DMS53 treated with DMSO at 0.1 percent for 48 hours (cell line): ENCODE measurements at regions not wholly inside any gene's neighbourhood (a gene's known extent, or its start where the extent isn't known, plus 50 kb on each side); places are given as distances from the start of the nearest gene placed in this dataset.
"Not testable (repeated sequence)": the region's sequence is repeated elsewhere in the genome, so short reads cannot be mapped to it uniquely, and the experiment has no call there.

ENCODE experiments used
- DNase-seq: peaks from one replicate; lab custom pipeline; 2025; ENCODE audit not compliant: unreplicated experiment; lab: John Stamatoyannopoulos, UW

DNA sequence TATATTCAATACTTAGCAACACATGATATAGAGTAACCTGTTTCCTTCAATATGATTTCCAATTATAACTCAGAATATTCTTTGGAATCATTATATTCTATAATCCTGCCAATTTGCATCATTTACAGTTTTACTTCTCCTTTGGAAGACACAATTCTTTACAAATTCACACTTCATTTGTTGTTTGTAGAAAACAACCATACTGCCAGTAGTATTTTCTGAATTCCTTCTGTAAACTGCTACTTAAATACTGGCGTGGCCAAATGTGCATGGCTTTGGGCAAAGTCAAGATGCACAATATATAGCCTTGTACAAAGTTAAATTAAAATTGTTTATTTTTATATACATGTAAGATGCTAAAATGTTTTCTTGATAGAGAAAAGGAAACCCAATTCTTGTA lies 687.1 kb upstream of the NEGR1 start:
- no peak for DNase-seq

- DNase-seq, result no peak
Observed at GRCh38 chr1:72954943-72955342, 672.6 kb upstream of the NEGR1 start.

GRCh38 chr1:72950900-72951299 lies 668.6 kb upstream of the NEGR1 start:
- not testable (repeated sequence) for DNase-seq

GRCh38 chr1:72946903-72947499 lies 664.7 kb upstream of the NEGR1 start:
- no peak for DNase-seq

DNA sequence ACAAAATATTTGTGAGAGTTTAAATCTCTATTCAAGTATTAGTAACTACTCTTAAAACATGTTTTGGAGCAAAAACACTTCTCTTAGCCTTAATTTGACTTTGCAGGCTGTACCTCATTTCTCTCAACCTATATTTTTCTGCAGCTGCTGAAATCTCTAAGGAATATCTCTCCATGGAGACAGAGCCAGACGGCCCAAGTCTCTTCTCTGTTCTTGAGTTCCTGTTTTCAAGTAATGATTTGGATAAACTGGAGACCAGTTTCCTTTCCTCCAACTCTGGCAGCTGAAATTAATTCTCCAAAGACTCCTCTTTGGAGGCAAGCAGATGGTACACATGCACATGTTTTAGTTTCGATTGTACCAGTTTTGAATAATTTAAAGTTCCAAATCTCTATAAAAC lies 659.7 kb upstream of the NEGR1 start:
- no peak for DNase-seq

DNA sequence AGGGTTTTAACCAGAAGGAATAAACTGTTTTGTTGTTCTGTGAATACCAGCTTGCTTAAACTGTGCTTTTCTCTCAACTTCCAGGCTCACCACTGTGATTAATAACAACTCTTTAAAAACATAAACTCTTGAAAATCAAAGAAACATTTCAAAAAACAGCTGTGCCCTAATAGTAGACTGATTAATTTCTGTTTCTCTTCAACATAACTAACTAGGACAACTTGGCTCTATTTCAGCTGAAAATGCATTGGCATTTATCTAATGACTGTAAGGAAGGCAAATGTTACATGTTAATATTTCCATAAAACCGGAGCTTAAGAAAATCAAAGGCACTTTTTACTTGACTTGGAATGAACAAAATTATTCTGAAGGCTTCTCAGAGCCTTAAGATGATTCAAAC lies 656.1 kb upstream of the NEGR1 start:
- no peak for DNase-seq

GRCh38 chr1:72937905-72938304 lies 655.6 kb upstream of the NEGR1 start:
- DNase-seq, result no peak

DNA sequence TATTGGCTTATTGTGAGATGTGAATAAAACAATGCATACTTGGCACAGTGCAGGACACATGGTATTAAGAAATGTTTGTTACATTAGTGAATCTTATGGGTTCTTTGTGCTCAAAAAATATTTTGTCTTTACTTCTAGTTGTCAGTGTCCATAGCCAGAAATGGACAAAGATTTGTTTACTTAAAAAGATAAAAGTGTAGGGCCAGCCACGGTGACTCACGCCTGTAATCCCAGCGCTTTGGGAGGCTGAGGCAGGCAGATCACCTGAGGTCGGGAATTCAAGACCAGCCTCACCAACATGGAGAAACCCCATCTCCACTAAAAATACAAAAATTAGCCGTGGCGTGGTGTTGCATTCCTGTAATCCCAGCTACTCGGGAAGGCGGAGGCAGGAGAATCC lies 654.6 kb upstream of the NEGR1 start:
- no peak for DNase-seq

DNA sequence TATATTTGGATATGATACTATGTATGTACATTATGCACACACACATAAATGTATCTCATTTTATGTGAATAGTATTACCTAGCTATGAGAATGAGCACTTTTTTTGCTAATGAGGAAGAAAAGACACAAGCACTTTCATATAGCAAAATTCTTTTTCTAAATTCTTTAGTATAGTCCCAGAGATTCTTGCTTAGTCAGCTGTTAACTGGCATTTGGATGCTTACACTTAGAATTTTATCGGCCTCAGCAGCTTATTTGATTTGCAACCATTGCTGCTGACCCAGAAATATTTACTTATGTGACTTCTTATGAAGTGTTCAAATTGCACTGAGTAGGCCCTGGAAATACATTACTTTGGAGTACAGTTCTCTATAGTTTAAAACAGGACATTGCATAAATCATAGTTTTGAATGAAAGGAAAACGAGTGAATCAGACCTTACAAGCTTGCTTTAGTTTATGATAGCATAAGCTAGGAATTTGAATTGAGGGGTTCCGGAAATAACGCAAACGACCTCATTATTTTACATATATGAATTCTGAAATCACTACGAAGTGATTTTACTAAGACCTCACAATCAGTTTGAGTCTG lies 653.9 kb upstream of the NEGR1 start:
- no peak for DNase-seq

DNA sequence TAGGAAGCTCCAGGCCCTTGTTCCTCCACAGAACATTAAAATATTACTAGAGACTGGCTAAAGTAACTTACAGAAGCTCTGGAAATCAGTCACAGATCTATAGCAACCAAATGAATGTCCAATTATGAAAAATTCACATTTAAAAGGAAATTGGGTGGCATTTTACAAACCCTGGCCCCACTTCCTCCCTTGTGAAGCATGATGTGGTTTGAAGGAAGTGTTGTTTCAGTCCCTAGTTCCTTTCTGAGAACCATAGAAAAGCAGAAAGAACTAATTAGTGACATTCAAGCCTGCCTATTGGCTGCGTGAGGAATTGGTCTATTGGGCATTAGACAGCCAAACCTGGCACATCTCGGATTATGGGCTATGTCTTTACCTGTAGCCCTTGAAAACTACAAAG lies 649.7 kb upstream of the NEGR1 start:
- DNase-seq, result no peak

DNA sequence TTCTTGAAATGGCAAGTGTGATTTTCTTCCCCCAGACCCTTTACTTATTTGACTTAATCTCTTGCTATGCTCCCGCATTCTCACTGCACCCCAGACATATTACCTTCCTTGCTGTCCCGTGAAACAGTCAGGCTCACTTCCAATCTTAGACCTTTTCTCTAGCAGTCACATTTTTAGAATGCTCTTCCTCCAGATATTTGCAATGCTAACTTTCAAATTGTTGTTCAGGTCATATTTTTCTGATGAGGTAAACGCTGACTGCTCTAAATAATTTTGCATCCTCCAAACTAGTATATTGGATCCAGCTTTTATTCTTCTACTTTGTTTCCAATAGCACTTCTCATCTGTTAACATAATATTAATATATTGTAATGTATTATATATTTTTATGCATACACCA lies 648.2 kb upstream of the NEGR1 start:
- DNase-seq, result no peak

DNA sequence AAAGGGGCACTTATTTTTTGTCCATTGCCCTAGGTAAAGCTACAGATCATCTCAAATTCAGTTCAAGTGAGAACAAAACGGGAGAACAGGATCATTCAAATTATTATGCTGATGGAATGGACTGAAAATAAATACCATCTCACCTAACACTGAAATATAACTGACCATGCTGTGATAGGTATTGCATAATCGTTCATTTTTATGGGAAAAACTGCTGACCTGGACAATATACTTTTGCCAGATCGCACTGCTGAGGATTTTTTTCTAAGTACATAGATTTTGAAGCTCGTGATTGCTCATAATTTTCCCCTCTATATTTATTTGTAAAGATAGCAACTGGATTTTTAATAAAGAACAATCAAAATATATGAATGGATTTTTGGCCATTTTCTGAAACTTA lies 636.6 kb upstream of the NEGR1 start:
- DNase-seq, result no peak

GRCh38 chr1:72917920-72918319 lies 635.6 kb upstream of the NEGR1 start:
- DNase-seq, result no peak

DNA sequence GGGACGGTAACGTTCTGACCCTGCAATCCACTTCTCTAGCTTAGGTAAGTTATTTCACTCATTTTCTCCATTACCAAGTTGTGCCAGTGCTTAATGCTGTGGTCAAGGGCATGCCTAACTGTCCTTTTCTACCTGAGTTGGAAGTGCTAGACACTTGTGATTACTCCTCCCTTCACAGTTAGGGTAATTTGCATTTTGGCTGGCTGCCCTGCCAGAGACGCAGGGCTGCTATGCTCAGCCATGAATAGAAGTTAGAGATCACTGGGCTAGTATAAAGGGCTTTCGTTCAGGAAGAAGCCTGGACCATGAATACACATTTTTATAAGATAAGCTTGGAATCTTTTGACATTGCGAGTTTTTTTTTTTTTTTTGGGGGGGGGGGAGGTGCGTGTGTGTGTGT lies 633.2 kb upstream of the NEGR1 start:
- no peak for DNase-seq

DNA sequence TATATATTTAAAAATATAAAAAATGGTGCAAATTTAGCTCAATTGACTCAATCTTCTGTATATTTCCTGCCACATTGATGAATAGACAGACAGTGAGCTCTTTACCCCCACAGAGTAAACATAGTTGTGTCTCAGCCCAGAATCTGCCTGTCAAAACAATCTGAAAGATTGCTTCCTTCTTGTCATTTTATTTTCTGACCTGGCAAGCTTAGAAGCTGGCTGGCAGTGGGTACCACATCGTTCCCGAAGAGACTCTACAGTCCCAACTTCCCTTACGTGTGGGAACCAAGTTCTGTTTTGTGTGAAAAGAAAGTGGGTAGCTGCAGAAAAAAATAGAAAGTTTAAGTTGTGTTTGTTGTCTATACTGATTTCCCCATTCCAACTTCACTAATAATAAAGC lies 629.3 kb upstream of the NEGR1 start:
- no peak for DNase-seq

- DNase-seq, result no peak
Observed at GRCh38 chr1:72896256-72896655, 613.9 kb upstream of the NEGR1 start.

DNA sequence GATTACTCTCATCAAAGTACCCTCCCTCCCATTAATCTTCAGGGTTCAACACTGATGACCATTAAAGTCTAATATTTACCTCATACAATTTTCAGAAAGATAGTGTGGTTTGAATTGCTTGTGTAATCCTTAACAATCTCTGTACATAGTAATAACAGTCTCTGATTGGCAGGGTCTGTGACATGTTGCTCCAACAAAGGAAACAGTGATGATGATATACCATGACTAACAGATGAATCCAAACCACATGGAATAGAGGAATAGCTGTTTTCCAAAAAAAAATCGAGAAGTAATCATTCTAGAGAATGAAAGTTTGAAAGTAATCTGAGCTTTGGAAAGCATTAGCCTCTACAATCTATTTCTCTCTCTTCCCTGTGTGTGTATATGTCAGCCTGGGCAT lies 610.1 kb upstream of the NEGR1 start:
- no peak for DNase-seq

- no peak for DNase-seq
Observed at GRCh38 chr1:72891976-72892375, 609.6 kb upstream of the NEGR1 start.

GRCh38 chr1:72885841-72886240 lies 603.5 kb upstream of the NEGR1 start:
- DNase-seq, result no peak

GRCh38 chr1:72885017-72885416 lies 602.7 kb upstream of the NEGR1 start:
- DNase-seq, result no peak

DNA sequence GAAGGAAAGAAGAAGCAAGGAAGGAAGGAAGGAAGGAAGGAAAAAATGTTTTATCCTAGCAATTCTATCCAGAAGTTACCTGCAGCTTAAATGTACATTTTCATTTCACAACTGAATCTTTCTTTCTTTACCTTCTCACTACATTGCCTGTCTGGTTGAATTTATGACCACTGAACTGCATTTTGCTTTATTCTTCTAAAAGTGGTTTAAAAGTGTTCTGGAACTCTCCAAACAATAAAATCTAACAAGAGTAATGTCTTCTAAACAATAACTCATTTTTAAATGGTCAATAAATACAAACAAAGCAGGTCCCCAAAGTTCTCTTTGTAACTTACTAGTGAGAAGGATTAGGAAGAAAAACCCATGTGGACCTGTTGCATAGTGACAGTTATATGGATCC lies 587.5 kb upstream of the NEGR1 start:
- DNase-seq, result no peak

- DNase-seq, result no peak
Observed at GRCh38 chr1:72869441-72869840, 587.1 kb upstream of the NEGR1 start.

- DNase-seq, result no peak
Observed at GRCh38 chr1:72851597-72851996, 569.3 kb upstream of the NEGR1 start.
